K562 (cell line): ENCODE measurements at regions not wholly inside any gene's neighbourhood (a gene's known extent, or its start where the extent isn't known, plus 50 kb on each side); places are given as distances from the start of the nearest gene placed in this dataset.

ENCODE experiments used
- ELF2 ChIP-seq: fragments of 250-450 bp; sonication (Bioruptor Pico); IDR thresholded peaks from 2 replicates; pipeline ENCODE4 v1.5.0; 2021; ENCODE audit warnings: mild to moderate bottlenecking
- TAF1 ChIP-seq: IDR thresholded peaks from 2 replicates; pipeline ENCODE4 v1.6.1; 2011; ENCODE audit warnings: mild to moderate bottlenecking, low read length, moderate library complexity; ENCODE audit not compliant: insufficient read depth, control insufficient read depth, severe bottlenecking; ENCODE audit errors: extremely low read depth
- THAP7 ChIP-seq: fragments of 250-450 bp; sonication (Bioruptor Pico); IDR thresholded peaks from 2 replicates; pipeline ENCODE4 v1.5.0; 2021
- ZNF764 ChIP-seq: fragments of 250-450 bp; sonication (Bioruptor Pico); IDR thresholded peaks from 2 replicates; pipeline ENCODE4 v1.4.0; 2020; ENCODE audit warnings: low read depth, mild to moderate bottlenecking, moderate library complexity
- TF ChIP-seq, protein P1 (sequence below): fragments of 200-800 bp; sonication (Bioruptor generic); IDR thresholded peaks from 2 replicates; pipeline ENCODE4 v1.6.1; 2017; ENCODE audit warnings: missing genetic modification characterization, missing compliant biosample characterization

DNA sequence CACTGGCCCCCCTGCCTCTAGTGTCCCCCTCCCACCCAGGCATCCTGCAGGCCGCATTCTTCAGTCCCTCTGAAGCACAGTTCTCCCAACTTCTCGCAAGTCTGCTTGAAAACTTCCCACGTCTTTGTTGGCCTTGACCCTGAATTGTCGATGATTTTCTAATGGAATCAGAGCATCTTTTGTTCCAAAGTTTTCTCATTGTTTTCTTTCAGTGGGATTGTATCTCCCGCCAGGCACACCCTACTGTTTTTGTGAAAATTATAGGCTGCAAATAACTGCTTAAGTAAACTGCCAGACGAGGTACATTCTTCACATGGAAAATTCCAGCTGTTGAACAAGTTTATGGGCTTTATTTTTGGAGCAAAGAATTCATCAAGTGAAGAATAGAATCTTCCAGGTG lies 122.6 kb upstream of the SLC25A48 start:
- TF ChIP-seq THAP7 = no peak
- TF ChIP-seq, protein P1, sequence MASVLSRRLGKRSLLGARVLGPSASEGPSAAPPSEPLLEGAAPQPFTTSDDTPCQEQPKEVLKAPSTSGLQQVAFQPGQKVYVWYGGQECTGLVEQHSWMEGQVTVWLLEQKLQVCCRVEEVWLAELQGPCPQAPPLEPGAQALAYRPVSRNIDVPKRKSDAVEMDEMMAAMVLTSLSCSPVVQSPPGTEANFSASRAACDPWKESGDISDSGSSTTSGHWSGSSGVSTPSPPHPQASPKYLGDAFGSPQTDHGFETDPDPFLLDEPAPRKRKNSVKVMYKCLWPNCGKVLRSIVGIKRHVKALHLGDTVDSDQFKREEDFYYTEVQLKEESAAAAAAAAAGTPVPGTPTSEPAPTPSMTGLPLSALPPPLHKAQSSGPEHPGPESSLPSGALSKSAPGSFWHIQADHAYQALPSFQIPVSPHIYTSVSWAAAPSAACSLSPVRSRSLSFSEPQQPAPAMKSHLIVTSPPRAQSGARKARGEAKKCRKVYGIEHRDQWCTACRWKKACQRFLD (CRISPR knock-in tag) = no peak
- no peak for TF ChIP-seq TAF1
- TF ChIP-seq ZNF764 = no peak
- no peak for TF ChIP-seq ELF2 (CRISPR knock-in tag)
